ENCODE measurements at regions not wholly inside any gene's neighbourhood (a gene's known extent, or its start where the extent isn't known, plus 50 kb on each side); places are given as distances from the start of the nearest gene placed in this dataset.

GRCh38 chr4:11483046-11483445, 54.4 kb upstream of the HS3ST1 start:
- TF ChIP-seq CTCF (IDR thresholded peaks at IDR 0.05) (no peak), ZFX (IDR thresholded peaks at IDR 0.05; ENCODE audit: borderline replicate concordance) (no peak)
